GM23248 (cell line): ENCODE measurements at regions not wholly inside any gene's neighbourhood (a gene's known extent, or its start where the extent isn't known, plus 50 kb on each side); places are given as distances from the start of the nearest gene placed in this dataset.

Experiments used
- DNase-seq: peaks from one replicate; pipeline ENCODE4 v3.0.0-alpha.2; 2015
- H2AFZ ChIP-seq: fragments of 200-600 bp; sonication (generic); 2 replicates; pipeline ENCODE4 v1.6.1; 2016; ENCODE audit warnings: antibody characterized with exemption
- H3F3A ChIP-seq: fragments of 200-600 bp; sonication (generic); 2 replicates; pipeline ENCODE4 v1.6.1; 2016; ENCODE audit warnings: mild to moderate bottlenecking, antibody characterized with exemption, mixed run types; ENCODE audit not compliant: insufficient read depth
- H3K27ac ChIP-seq: fragments of 200-600 bp; sonication (generic); 2 replicates; pipeline ENCODE4 v1.5.1; 2016; ENCODE audit warnings: mild to moderate bottlenecking
- H3K27me3 ChIP-seq: fragments of 200-600 bp; sonication (generic); replicated peaks from 2 replicates; pipeline ENCODE4 v1.6.1; 2016; ENCODE audit warnings: mild to moderate bottlenecking; ENCODE audit not compliant: insufficient read depth
- H3K36me3 ChIP-seq: fragments of 200-600 bp; sonication (generic); 2 replicates; pipeline ENCODE4 v1.6.1; 2016; ENCODE audit warnings: low read depth, mild to moderate bottlenecking
- H3K4me1 ChIP-seq: fragments of 200-600 bp; sonication (generic); 2 replicates; pipeline ENCODE4 v1.6.1; 2016; ENCODE audit warnings: mild to moderate bottlenecking; ENCODE audit not compliant: insufficient read depth
- H3K4me2 ChIP-seq: fragments of 200-600 bp; sonication (generic); one replicate; pipeline ENCODE4 v1.6.1; 2016; ENCODE audit warnings: mild to moderate bottlenecking; ENCODE audit not compliant: unreplicated experiment
- H3K4me3 ChIP-seq: fragments of 200-600 bp; sonication (generic); 2 replicates; pipeline ENCODE4 v1.5.1; 2016; ENCODE audit warnings: mild to moderate bottlenecking
- H3K79me2 ChIP-seq: fragments of 200-600 bp; sonication (generic); 2 replicates; pipeline ENCODE4 v1.6.1; 2016; ENCODE audit warnings: mild to moderate bottlenecking; ENCODE audit not compliant: insufficient read depth
- H3K9ac ChIP-seq: fragments of 200-600 bp; sonication (generic); 2 replicates; pipeline ENCODE4 v1.6.1; 2016; ENCODE audit warnings: mild to moderate bottlenecking
- H3K9me2 ChIP-seq: fragments of 200-600 bp; sonication (generic); 2 replicates; pipeline ENCODE4 v1.6.1; 2016; ENCODE audit warnings: mixed run types, mild to moderate bottlenecking, moderate library complexity; ENCODE audit not compliant: insufficient read depth
- H3K9me3 ChIP-seq: fragments of 200-600 bp; sonication (generic); one replicate; pipeline ENCODE4 v1.6.1; 2017; ENCODE audit warnings: low read depth
- H4K20me1 ChIP-seq: fragments of 200-600 bp; sonication (generic); 2 replicates; pipeline ENCODE4 v1.6.0; 2016; ENCODE audit not compliant: insufficient read depth
- EZH2 ChIP-seq: fragments of 200-600 bp; sonication (generic); IDR thresholded peaks from 2 replicates; pipeline ENCODE4 v1.6.1; 2018; ENCODE audit warnings: antibody characterized with exemption, mild to moderate bottlenecking; ENCODE audit not compliant: insufficient read depth, poor library complexity, severe bottlenecking
- EZH2phosphoT487 ChIP-seq: fragments of 200-600 bp; sonication (generic); IDR thresholded peaks from 2 replicates; pipeline ENCODE4 v1.6.1; 2018; ENCODE audit warnings: antibody characterized with exemption, moderate library complexity, mild to moderate bottlenecking, low read depth; ENCODE audit not compliant: insufficient read depth
- WGBS, 2 experiments: methylation state at CpG; one replicate each; pipeline ENCODE4 v1.1.6; 2015 to 2017; ENCODE audit warnings: low lambda C conversion rate in 2 of 2, low coverage in 1 of 2; ENCODE audit errors: missing lambda C conversion rate in 2 of 2; 5-methylcytosine and 5-hydroxymethylcytosine counted together
- in situ Hi-C: fragments of 300-500 bp; cut with MboI; formaldehyde crosslinking; loops from 2 replicates; pipeline ENCODE4 v1.15.0; 2020

DNA sequence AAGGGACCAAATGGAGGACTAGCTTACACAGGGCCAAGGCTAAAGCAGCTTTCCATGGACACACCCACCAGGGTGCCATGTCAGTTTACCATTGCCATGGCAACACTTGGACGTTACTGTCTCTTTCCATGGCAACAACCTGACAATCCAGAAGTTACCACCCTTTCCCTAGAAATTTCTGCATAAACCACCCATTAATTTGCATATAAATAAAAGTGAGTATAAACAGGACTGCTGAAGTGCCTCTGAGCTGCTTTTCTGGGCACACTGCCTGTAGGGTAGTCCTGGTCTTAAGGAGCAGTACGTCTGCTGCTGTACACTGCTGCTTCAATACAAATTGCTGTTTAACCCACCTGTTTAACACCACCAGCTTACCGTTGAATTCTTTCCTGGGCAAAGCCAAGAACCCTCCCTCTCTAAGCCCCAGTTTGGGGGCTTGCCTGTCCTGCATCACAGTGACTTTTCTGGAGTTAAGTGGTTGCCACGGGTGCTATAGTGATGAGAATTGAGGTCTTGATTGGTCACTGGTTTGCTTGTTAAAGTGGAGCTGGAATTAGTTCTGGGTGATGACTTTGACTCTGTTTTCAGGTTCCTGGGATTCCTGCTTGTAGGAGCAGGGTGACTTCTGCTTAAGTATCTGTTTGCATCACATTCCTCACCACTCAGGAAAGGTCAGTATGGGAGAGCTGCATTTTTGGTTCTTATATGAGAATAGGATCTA is 83.2 kb downstream of the CLDN17 start:
- Histone ChIP-seq H3K9me3 (no peaks in the 10 kb centered on the region), H4K20me1 (no peaks in the 10 kb centered on the region), H3K79me2 (no peaks in the 10 kb centered on the region), H3K9me2 (no peaks in the 10 kb centered on the region), H2AFZ (no peak overlapping the region), H3K4me1 (no peaks in the 10 kb centered on the region), H3K4me3 (no peak overlapping the region), H3K27ac (no peak overlapping the region), H3K9ac (no peak overlapping the region), H3F3A (no peaks in the 10 kb centered on the region), H3K27me3 (no peaks in the 10 kb centered on the region), H3K36me3 (no peaks in the 10 kb centered on the region), H3K4me2 (no peak overlapping the region)
- no peak for DNase-seq
- TF ChIP-seq EZH2phosphoT487 (no peak), EZH2 (no peak)
- in situ Hi-C loops, result no loop called here
- WGBS, 2 experiments, result 3 to 5% methylated on average over 4 of the region's 4 CpGs

DNA sequence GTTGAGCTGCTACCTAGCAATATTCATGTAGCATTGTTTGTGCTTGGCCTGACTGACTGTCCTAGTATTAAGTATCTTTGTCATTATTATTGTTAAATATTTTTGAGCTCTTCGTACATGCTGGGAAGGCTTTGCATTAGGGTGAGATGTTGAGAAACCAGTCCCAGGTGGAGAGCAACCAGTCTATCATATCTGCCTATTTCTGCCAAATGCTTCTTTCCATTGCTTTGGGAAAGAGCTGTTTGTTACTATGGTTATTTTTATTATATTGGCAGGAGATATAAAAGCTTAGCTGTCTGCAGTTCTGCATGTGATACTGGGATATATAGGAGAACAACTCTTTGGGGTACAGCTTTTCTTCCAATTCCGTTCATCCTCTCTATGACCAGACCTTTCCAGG is 85.1 kb downstream of the CLDN17 start:
- H3K9ac ChIP-seq, result no peak overlapping the region
- H3F3A ChIP-seq, result no peaks in the 10 kb centered on the region
- in situ Hi-C loops, result no loop called here
- no peaks in the 10 kb centered on the region for H3K9me3 ChIP-seq
- no peak overlapping the region for H2AFZ ChIP-seq
- 17 to 20% methylated on average over 2 of the region's 2 CpGs for WGBS, 2 experiments
- H3K9me2 ChIP-seq, result no peaks in the 10 kb centered on the region
- no peaks in the 10 kb centered on the region for H4K20me1 ChIP-seq
- H3K36me3 ChIP-seq, result no peaks in the 10 kb centered on the region
- TF ChIP-seq EZH2phosphoT487 (no peak), EZH2 (no peak)
- H3K4me3 ChIP-seq, result no peak overlapping the region
- H3K4me1 ChIP-seq, result no peaks in the 10 kb centered on the region
- H3K79me2 ChIP-seq, result no peaks in the 10 kb centered on the region
- DNase-seq, result no peak
- no peak overlapping the region for H3K4me2 ChIP-seq
- H3K27ac ChIP-seq, result no peak overlapping the region
- H3K27me3 ChIP-seq, result no peaks in the 10 kb centered on the region

DNA sequence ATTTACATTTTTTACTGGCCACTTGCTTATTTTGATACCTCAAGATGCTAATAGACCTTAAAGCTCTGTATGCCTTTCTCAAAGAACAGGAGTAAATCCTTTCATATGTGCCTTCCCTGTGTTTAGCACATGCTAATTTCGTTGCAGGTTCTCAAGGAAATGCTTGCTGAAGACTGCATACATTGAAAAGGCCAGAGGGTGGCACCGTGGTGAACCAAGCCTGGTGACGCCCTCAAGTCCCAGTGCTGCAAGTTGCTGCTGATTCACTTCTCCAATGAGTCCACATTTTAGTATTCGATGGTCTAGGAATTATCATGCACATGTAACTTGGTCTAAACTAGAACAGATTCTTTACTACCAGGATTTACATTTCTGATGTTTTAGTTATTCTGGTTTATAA is 94.1 kb downstream of the CLDN17 start:
- Histone ChIP-seq H3K4me1 (no peaks in the 10 kb centered on the region), H3K4me2 (no peak overlapping the region), H3K4me3 (no peak overlapping the region), H3K36me3 (no peaks in the 10 kb centered on the region), H3K9me2 (no peaks in the 10 kb centered on the region), H4K20me1 (no peaks in the 10 kb centered on the region), H2AFZ (no peak overlapping the region), H3K9me3 (no peaks in the 10 kb centered on the region), H3K27me3 (no peaks in the 10 kb centered on the region), H3K9ac (no peak overlapping the region), H3K79me2 (no peaks in the 10 kb centered on the region), H3F3A (no peaks in the 10 kb centered on the region), H3K27ac (no peak overlapping the region)
- peak; percentile 79 for DNase-seq
- no peak for TF ChIP-seq EZH2
- TF ChIP-seq EZH2phosphoT487, result no peak
- 1 to 2% methylated on average over 4 of the region's 4 CpGs for WGBS, 2 experiments
- in situ Hi-C loops, result no loop called here

DNA sequence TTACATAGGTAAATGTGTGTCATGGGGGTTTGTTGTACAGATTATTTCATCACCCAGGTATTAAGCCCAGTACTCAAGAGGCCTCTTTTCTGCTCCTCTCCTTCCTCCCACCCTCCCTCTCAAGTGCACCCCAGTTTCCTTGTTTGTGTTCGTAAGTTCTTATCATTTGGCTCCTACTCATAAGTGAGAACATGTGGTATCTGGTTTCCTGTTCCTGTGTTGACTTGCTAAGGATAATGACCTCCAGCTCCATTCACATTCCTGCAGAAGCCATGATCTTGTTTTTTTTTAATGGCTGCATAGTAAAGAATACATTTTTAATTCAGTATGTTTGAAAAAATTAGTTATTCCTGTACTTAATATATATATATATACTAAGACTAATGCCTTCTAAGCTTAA is 107.7 kb downstream of the CLDN17 start:
- Histone ChIP-seq H3F3A (no peaks in the 10 kb centered on the region), H3K27ac (no peak overlapping the region), H3K9me2 (no peaks in the 10 kb centered on the region), H3K9me3 (no peaks in the 10 kb centered on the region), H3K4me3 (no peak overlapping the region), H3K27me3 (no peaks in the 10 kb centered on the region; the same call in 1 of the 2 replicates), H3K36me3 (no peaks in the 10 kb centered on the region), H3K9ac (no peak overlapping the region), H3K4me1 (no peaks in the 10 kb centered on the region), H4K20me1 (no peaks in the 10 kb centered on the region), H2AFZ (no peak overlapping the region), H3K4me2 (no peak overlapping the region), H3K79me2 (no peaks in the 10 kb centered on the region)
- in situ Hi-C loops, result no loop called here
- TF ChIP-seq EZH2phosphoT487 (no peak), EZH2 (no peak)
- no peak for DNase-seq
- 32 to 33% methylated on average over 1 of the region's 1 CpG for WGBS, 2 experiments
